ENCODE measurements at regions not wholly inside any gene's neighbourhood (a gene's known extent, or its start where the extent isn't known, plus 50 kb on each side); places are given as distances from the start of the nearest gene placed in this dataset.

DNA sequence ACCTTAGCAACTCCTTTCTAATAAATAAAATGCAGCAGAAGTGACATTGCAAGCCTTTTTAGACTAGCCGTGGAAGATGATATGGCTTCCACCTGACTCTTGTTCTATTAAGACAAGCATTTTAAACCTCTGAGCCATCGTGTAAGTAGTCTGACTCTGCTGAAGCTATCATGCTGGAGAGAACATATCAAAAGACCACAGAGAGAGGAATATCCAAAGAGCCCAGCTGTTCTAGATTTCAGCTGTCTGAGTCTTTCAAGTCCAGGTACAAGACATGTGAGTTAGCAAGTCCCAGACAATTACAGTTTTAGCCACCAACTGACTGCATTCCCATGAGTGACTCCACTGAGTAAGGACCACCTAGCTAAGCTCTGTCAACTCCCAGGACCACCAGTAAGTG is 517.0 kb upstream of the NAALADL2 start:
- Histone ChIP-seq H4K20me1 (ENCODE audit: low read depth, low read length) (no peaks in the 10 kb centered on the region), H3K27me3 (ENCODE audit: low read length) (no peaks in the 10 kb centered on the region), H3K27ac (ENCODE audit: low read depth, low read length) (no peak overlapping the region), H3K9ac (ENCODE audit: low read length) (no peak overlapping the region), H3K36me3 (ENCODE audit: low read length) (no peaks in the 10 kb centered on the region), H2AFZ (ENCODE audit: low read depth, low read length, severe bottlenecking) (no peak overlapping the region), H3K4me3 (ENCODE audit: insufficient read depth, low read length, poor library complexity, severe bottlenecking) (no peak overlapping the region), H3K9me3 (ENCODE audit: insufficient read depth, low read length) (no peaks in the 10 kb centered on the region), H3F3A (ENCODE audit: insufficient read depth) (no peaks in the 10 kb centered on the region), H3K9me2 (replicated peaks; ENCODE audit: insufficient read depth, low read length) (no peaks in the 10 kb centered on the region), H3K79me2 (ENCODE audit: insufficient read depth, low read length) (no peaks in the 10 kb centered on the region), H3K4me2 (ENCODE audit: low read depth, low read length, poor library complexity, severe bottlenecking) (no peak overlapping the region)
- TF ChIP-seq EZH2phosphoT487 (conservative IDR thresholded peaks at IDR 0.05; ENCODE audit: low read length) (no peak), CTCF (IDR thresholded peaks at IDR 0.05; ENCODE audit: insufficient read depth, low read length, poor library complexity, severe bottlenecking) (no peak)

- Histone ChIP-seq H3K36me3 (ENCODE audit: low read length) (no peaks in the 10 kb centered on the region), H3K79me2 (ENCODE audit: insufficient read depth, low read length) (no peaks in the 10 kb centered on the region), H3K4me2 (ENCODE audit: low read depth, low read length, poor library complexity, severe bottlenecking) (no peak overlapping the region), H3K9me3 (ENCODE audit: insufficient read depth, low read length) (no peaks in the 10 kb centered on the region), H3K9ac (ENCODE audit: low read length) (no peak overlapping the region), H2AFZ (ENCODE audit: low read depth, low read length, severe bottlenecking) (no peak overlapping the region), H4K20me1 (ENCODE audit: low read depth, low read length) (no peaks in the 10 kb centered on the region), H3K27ac (ENCODE audit: low read depth, low read length) (no peak overlapping the region), H3F3A (ENCODE audit: insufficient read depth) (no peaks in the 10 kb centered on the region), H3K27me3 (ENCODE audit: low read length) (no peaks in the 10 kb centered on the region), H3K9me2 (replicated peaks; ENCODE audit: insufficient read depth, low read length) (no peaks in the 10 kb centered on the region), H3K4me3 (ENCODE audit: insufficient read depth, low read length, poor library complexity, severe bottlenecking) (no peak overlapping the region)
- TF ChIP-seq EZH2phosphoT487 (conservative IDR thresholded peaks at IDR 0.05; ENCODE audit: low read length) (no peak), CTCF (IDR thresholded peaks at IDR 0.05; ENCODE audit: insufficient read depth, low read length, poor library complexity, severe bottlenecking) (no peak)
Measured at GRCh38 chr3:174342941-174343501, 516.1 kb upstream of the NAALADL2 start.

GRCh38 chr3:174346141-174346540 is 513.0 kb upstream of the NAALADL2 start:
- Histone ChIP-seq H3F3A (ENCODE audit: insufficient read depth) (no peaks in the 10 kb centered on the region), H3K27ac (ENCODE audit: low read depth, low read length) (no peak overlapping the region), H3K36me3 (ENCODE audit: low read length) (no peaks in the 10 kb centered on the region), H3K4me3 (ENCODE audit: insufficient read depth, low read length, poor library complexity, severe bottlenecking) (no peak overlapping the region), H3K9ac (ENCODE audit: low read length) (no peak overlapping the region), H4K20me1 (ENCODE audit: low read depth, low read length) (no peaks in the 10 kb centered on the region), H3K9me3 (ENCODE audit: insufficient read depth, low read length) (no peaks in the 10 kb centered on the region), H3K9me2 (replicated peaks; ENCODE audit: insufficient read depth, low read length) (no peaks in the 10 kb centered on the region), H3K79me2 (ENCODE audit: insufficient read depth, low read length) (no peaks in the 10 kb centered on the region), H2AFZ (ENCODE audit: low read depth, low read length, severe bottlenecking) (no peak overlapping the region), H3K4me2 (ENCODE audit: low read depth, low read length, poor library complexity, severe bottlenecking) (no peak overlapping the region), H3K27me3 (ENCODE audit: low read length) (no peaks in the 10 kb centered on the region)
- TF ChIP-seq CTCF (IDR thresholded peaks at IDR 0.05; ENCODE audit: insufficient read depth, low read length, poor library complexity, severe bottlenecking) (no peak), EZH2phosphoT487 (conservative IDR thresholded peaks at IDR 0.05; ENCODE audit: low read length) (no peak)
